ENCODE measurements at regions not wholly inside any gene's neighbourhood (a gene's known extent, or its start where the extent isn't known, plus 50 kb on each side); places are given as distances from the start of the nearest gene placed in this dataset.

- TF ChIP-seq CTCF (IDR thresholded peaks at IDR 0.05) = no peak
- TF ChIP-seq POLR2AphosphoS5 (IDR thresholded peaks at IDR 0.05) = no peak
- TF ChIP-seq EP300 (IDR thresholded peaks at IDR 0.05; ENCODE audit: low read depth) = no peak
Measured at GRCh38 chr6:14290041-14290771, 172.6 kb downstream of the CD83 start.
